A549 (cell line): ENCODE measurements at regions not wholly inside any gene's neighbourhood (a gene's known extent, or its start where the extent isn't known, plus 50 kb on each side); places are given as distances from the start of the nearest gene placed in this dataset.

ENCODE experiments used
- BHLHE40 ChIP-seq: IDR thresholded peaks from 2 replicates; pipeline ENCODE4 v1.6.1; 2012; ENCODE audit warnings: low read depth, low read length, inconsistent platforms
- POLR2A ChIP-seq: IDR thresholded peaks from 2 replicates; pipeline ENCODE4 v1.6.1; 2012; ENCODE audit warnings: mild to moderate bottlenecking, low read length
- RFX5 ChIP-seq: fragments of 450-650 bp; IDR thresholded peaks from 2 replicates; pipeline ENCODE4 v1.7.1; 2014; ENCODE audit warnings: antibody characterized with exemption, mild to moderate bottlenecking, moderate library complexity
- ZFP36 ChIP-seq: fragments of 450-650 bp; IDR thresholded peaks from 2 replicates; pipeline ENCODE4 v1.6.1; 2014; ENCODE audit warnings: borderline replicate concordance; ENCODE audit not compliant: partially characterized antibody
- TF ChIP-seq, protein P1 (sequence below): fragments of >200 bp; sonication (Bioruptor Twin); formaldehyde crosslinking; IDR thresholded peaks from 3 replicates; pipeline ENCODE4 v1.5.1; 2016

DNA sequence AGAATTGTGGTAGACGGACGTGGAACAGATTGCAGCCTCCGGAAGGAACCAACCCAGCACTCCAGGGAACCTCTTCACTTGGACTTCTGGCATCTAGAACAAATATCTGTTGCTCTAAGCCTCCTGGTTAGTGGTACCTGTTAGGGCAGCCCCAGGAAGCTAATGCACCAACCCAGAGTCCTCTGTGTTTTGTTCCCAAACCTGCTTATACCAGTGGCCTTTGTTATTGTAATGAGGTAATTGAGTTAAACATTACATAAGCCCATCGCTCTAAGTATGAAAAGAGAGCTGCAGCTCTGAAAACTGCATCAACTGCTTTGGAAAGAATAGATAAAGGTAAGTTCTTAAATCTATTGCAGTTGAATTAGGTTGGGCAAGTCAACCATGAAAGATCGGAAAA lies 516.7 kb downstream of the NPHP4 start:
- TF ChIP-seq, protein P1, sequence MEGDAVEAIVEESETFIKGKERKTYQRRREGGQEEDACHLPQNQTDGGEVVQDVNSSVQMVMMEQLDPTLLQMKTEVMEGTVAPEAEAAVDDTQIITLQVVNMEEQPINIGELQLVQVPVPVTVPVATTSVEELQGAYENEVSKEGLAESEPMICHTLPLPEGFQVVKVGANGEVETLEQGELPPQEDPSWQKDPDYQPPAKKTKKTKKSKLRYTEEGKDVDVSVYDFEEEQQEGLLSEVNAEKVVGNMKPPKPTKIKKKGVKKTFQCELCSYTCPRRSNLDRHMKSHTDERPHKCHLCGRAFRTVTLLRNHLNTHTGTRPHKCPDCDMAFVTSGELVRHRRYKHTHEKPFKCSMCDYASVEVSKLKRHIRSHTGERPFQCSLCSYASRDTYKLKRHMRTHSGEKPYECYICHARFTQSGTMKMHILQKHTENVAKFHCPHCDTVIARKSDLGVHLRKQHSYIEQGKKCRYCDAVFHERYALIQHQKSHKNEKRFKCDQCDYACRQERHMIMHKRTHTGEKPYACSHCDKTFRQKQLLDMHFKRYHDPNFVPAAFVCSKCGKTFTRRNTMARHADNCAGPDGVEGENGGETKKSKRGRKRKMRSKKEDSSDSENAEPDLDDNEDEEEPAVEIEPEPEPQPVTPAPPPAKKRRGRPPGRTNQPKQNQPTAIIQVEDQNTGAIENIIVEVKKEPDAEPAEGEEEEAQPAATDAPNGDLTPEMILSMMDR = no peak
- no peak for TF ChIP-seq RFX5
- TF ChIP-seq ZFP36 = no peak
- no peak for TF ChIP-seq POLR2A
- TF ChIP-seq BHLHE40 = no peak
